ENCODE measurements at regions not wholly inside any gene's neighbourhood (a gene's known extent, or its start where the extent isn't known, plus 50 kb on each side); places are given as distances from the start of the nearest gene placed in this dataset.
"Not testable (repeated sequence)": the region's sequence is repeated elsewhere in the genome, so short reads cannot be mapped to it uniquely, and the experiment has no call there.

DNA sequence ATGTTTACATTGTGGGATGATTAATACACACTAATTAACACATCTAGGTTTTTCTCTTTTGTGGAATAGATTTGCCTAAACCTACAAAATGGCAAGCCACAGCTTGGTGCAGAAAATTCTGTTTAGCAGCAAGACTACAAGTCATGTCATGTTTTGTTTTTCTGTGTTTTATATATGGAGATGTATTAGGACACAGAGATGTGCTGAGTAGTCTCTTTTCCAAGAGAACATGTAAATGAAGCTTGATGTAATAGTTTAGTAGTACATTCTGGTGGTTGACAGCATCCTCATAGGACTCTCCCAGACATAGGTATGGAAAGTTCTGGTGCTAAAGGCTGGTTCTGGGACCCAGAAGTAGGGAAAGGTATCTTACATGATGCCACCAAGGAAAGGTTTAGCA lies 1345.4 kb downstream of the CDH11 start:
- TF ChIP-seq, protein P1, sequence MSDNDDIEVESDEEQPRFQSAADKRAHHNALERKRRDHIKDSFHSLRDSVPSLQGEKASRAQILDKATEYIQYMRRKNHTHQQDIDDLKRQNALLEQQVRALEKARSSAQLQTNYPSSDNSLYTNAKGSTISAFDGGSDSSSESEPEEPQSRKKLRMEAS (IDR thresholded peaks at IDR 0.05; ENCODE audit: low read depth, low read length): no peak
- TF ChIP-seq MYC (IDR thresholded peaks at IDR 0.05; ENCODE audit: low read depth, low read length): no peak
- TF ChIP-seq, protein P2, sequence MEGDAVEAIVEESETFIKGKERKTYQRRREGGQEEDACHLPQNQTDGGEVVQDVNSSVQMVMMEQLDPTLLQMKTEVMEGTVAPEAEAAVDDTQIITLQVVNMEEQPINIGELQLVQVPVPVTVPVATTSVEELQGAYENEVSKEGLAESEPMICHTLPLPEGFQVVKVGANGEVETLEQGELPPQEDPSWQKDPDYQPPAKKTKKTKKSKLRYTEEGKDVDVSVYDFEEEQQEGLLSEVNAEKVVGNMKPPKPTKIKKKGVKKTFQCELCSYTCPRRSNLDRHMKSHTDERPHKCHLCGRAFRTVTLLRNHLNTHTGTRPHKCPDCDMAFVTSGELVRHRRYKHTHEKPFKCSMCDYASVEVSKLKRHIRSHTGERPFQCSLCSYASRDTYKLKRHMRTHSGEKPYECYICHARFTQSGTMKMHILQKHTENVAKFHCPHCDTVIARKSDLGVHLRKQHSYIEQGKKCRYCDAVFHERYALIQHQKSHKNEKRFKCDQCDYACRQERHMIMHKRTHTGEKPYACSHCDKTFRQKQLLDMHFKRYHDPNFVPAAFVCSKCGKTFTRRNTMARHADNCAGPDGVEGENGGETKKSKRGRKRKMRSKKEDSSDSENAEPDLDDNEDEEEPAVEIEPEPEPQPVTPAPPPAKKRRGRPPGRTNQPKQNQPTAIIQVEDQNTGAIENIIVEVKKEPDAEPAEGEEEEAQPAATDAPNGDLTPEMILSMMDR (IDR thresholded peaks at IDR 0.05; ENCODE audit: low read depth, low read length): no peak
- TF ChIP-seq POLR2A (IDR thresholded peaks at IDR 0.05; ENCODE audit: extremely low read depth, insufficient read length): no peak
- no peak overlapping the region for H3K4me3 ChIP-seq (ENCODE audit: low read depth, low read length)
- no peak for DNase-seq (ENCODE audit: low read depth)

- no peak overlapping the region for H3K4me3 ChIP-seq (ENCODE audit: low read depth, low read length)
- DNase-seq (ENCODE audit: low read depth): no peak
- TF ChIP-seq, protein P1 (IDR thresholded peaks at IDR 0.05; ENCODE audit: low read depth, low read length): no peak
- TF ChIP-seq POLR2A (IDR thresholded peaks at IDR 0.05; ENCODE audit: extremely low read depth, insufficient read length) (no peak), MYC (IDR thresholded peaks at IDR 0.05; ENCODE audit: low read depth, low read length) (no peak)
- TF ChIP-seq, protein P2 (IDR thresholded peaks at IDR 0.05; ENCODE audit: low read depth, low read length): no peak
Measured at GRCh38 chr16:63776034-63776433, 1345.8 kb downstream of the CDH11 start.

- TF ChIP-seq, protein P1 (IDR thresholded peaks at IDR 0.05; ENCODE audit: low read depth, low read length): no peak
- TF ChIP-seq MYC (IDR thresholded peaks at IDR 0.05; ENCODE audit: low read depth, low read length) (no peak), POLR2A (IDR thresholded peaks at IDR 0.05; ENCODE audit: extremely low read depth, insufficient read length) (no peak)
- TF ChIP-seq, protein P2 (IDR thresholded peaks at IDR 0.05; ENCODE audit: low read depth, low read length): no peak
- no peak overlapping the region for H3K4me3 ChIP-seq (ENCODE audit: low read depth, low read length)
- DNase-seq (ENCODE audit: low read depth): no peak
Measured at GRCh38 chr16:63774302-63774701, 1347.6 kb downstream of the CDH11 start.

- TF ChIP-seq, protein P1 (IDR thresholded peaks at IDR 0.05; ENCODE audit: low read depth, low read length): no peak
- TF ChIP-seq, protein P2 (IDR thresholded peaks at IDR 0.05; ENCODE audit: low read depth, low read length): no peak
- TF ChIP-seq MYC (IDR thresholded peaks at IDR 0.05; ENCODE audit: low read depth, low read length) (no peak), POLR2A (IDR thresholded peaks at IDR 0.05; ENCODE audit: extremely low read depth, insufficient read length) (no peak)
- DNase-seq (ENCODE audit: low read depth): no peak
- no peak overlapping the region for H3K4me3 ChIP-seq (ENCODE audit: low read depth, low read length)
Measured at GRCh38 chr16:63769211-63769610, 1352.7 kb downstream of the CDH11 start.

DNA sequence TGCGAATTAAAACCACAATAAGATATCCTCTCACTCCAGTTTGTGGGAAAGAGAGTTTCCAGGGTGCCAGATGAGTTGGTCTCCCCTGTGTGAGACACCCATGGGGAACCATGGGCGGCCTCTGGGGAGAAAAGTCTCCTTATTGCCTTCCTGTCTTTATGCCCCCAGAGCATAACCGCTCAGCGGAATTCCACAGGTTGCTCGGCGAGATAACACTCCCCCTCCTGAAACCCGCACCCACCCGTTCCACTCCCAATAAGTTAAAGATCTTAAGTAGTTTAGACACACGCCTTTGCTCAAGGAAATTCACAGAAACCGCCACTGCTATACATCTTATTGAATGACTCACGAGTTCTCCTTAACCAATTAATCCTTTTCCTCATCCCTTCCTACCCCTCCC lies 1361.6 kb downstream of the CDH11 start:
- H3K4me3 ChIP-seq (ENCODE audit: low read depth, low read length); DNase-seq (ENCODE audit: low read depth): not testable (repeated sequence)

DNA sequence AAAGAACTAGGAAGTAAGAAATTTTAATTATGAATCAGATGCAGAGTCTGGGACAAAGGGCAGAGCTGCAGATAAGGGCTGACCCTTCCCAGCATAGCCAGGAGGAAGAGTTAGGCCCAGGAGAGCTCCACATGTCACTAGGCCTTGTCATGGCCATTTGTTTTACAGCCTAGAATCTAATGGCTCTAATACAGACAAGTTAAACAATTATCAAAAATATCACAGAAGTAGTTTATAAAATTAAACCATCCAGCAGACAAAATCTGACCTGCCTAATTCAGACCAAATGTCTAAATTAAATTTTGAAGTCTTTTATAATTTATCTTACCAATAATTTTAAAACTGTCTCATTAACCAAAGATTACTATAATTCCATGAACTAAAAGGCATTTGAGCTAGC lies 1369.5 kb downstream of the CDH11 start:
- no peak for DNase-seq (ENCODE audit: low read depth)
- H3K4me3 ChIP-seq (ENCODE audit: low read depth, low read length): no peak overlapping the region
- no peak for TF ChIP-seq MYC (IDR thresholded peaks at IDR 0.05; ENCODE audit: low read depth, low read length)
- TF ChIP-seq POLR2A (IDR thresholded peaks at IDR 0.05; ENCODE audit: extremely low read depth, insufficient read length): no peak
- TF ChIP-seq, protein P1 (IDR thresholded peaks at IDR 0.05; ENCODE audit: low read depth, low read length): no peak
- TF ChIP-seq, protein P2 (IDR thresholded peaks at IDR 0.05; ENCODE audit: low read depth, low read length): no peak
